ENCODE measurements at regions not wholly inside any gene's neighbourhood (a gene's known extent, or its start where the extent isn't known, plus 50 kb on each side); places are given as distances from the start of the nearest gene placed in this dataset.

- no peaks in the 10 kb centered on the region for H3K27me3 ChIP-seq
Observed at GRCh38 chr3:161559177-161559998, 62.8 kb downstream of the OTOL1 start.

DNA sequence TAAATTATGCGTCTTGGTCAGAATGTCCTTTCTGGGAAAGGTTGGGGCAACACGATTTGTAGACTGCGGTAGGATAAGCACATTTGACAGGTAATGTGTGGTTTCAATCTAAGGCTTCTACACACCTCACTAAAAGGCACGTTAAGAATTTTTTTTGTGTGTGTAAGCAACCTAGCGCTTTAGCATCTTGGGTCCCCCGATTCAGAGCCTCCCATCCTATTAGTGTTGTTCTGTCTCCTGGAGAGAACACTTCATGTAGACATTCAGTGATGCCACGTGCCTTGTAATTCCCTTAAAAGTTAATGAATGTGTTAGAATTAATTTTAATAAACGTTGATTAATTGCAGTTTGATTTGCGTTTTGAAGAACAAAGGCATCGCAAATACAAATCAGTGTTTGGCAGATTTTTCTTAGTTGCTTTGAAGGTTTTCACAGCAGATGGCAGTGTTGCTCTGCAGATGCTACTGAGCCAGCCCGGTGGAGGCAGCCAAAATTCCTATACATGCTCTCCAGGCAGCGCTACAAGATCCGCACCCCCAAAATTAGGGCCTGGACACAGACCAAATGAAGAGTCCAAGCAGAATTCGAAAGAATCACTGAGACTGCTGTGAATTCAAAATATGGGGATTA is 63.5 kb downstream of the OTOL1 start:
- no peaks in the 10 kb centered on the region for H3K27me3 ChIP-seq
- no peaks in the 10 kb centered on the region for H3K9me3 ChIP-seq
- no peaks in the 10 kb centered on the region for H3K36me3 ChIP-seq
- peak in 2 of 3 experiments; percentile 31 to 46 for TF ChIP-seq CTCF (IDR thresholded peaks at IDR 0.05)
- H3K4me3 ChIP-seq = no peak overlapping the region
- no peak for DNase-seq (ENCODE audit: low spot score in 2 of 2)
- H3K4me1 ChIP-seq = no peaks in the 10 kb centered on the region
- no peak overlapping the region for H3K27ac ChIP-seq
- intact Hi-C loops (cut with DNase I) = no loop called here

More at GRCh38 chr3:161559177-161559998, 62.8 kb downstream of the OTOL1 start:
- peak in 2 of 3 experiments; percentile 44 to 60 for TF ChIP-seq CTCF (IDR thresholded peaks at IDR 0.05)
- H3K4me3 ChIP-seq = no peak overlapping the region
- H3K9me3 ChIP-seq = no peaks in the 10 kb centered on the region
- H3K27ac ChIP-seq = no peak overlapping the region
- H3K36me3 ChIP-seq = no peaks in the 10 kb centered on the region
- DNase-seq (ENCODE audit: low spot score in 2 of 2) = no peak
- intact Hi-C loops (cut with DNase I) = no loop called here
- no peaks in the 10 kb centered on the region for H3K4me1 ChIP-seq

DNA sequence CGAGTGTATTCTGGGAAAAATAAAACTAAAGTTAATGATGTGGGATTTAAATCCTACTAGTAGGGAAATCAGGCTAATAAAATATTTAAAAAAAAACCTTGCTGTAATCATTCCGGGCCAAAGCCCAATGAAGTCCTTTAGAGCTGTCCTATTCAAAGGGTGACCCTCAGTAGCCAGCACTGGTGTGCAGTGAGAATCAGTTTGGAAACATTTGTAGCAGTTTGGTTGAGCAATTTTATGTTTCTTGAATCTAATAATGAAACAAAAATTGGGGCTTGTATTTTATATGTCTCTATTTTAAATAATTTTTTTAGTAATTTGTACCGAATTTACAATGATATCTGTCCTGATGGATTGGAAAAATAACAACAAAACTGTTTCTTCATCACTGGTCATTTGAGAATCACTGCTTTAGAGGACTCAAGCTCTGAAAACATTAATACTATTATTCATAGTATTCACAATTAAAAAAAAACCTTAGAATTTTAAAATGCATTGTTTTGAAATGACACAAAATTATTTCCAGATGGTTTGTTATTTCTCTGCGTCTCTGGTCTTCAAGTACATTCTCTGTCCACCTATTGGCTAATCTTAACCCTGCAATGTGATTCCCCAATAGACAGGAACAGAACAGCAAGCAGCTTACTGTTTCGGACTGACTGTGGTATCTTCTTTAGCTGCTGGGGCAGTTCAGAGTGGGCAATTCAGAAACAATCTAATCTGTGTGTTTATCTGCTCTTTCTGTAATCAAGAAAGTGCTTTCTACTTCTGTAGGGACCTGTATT is 71.2 kb downstream of the OTOL1 start:
- Histone ChIP-seq H3K36me3 (no peaks in the 10 kb centered on the region), H3K4me1 (no peaks in the 10 kb centered on the region), H3K27me3 (no peaks in the 10 kb centered on the region), H3K27ac (no peak overlapping the region), H3K9me3 (no peaks in the 10 kb centered on the region), H3K4me3 (no peak overlapping the region)
- TF ChIP-seq CTCF (IDR thresholded peaks at IDR 0.05) = no peak
- DNase-seq (ENCODE audit: low spot score in 2 of 2) = no peak
- intact Hi-C loops (cut with DNase I) = no loop called here

GRCh38 chr3:161568671-161569070 is 72.1 kb downstream of the OTOL1 start:
- no peak for DNase-seq (ENCODE audit: low spot score in 2 of 2)

More at GRCh38 chr3:161568671-161569070, 72.1 kb downstream of the OTOL1 start:
- no peak overlapping the region for H3K27ac ChIP-seq
- TF ChIP-seq CTCF (IDR thresholded peaks at IDR 0.05) = no peak
- no peaks in the 10 kb centered on the region for H3K4me1 ChIP-seq
- intact Hi-C loops (cut with DNase I) = no loop called here
- H3K9me3 ChIP-seq = no peaks in the 10 kb centered on the region
- H3K36me3 ChIP-seq = no peaks in the 10 kb centered on the region
- H3K27me3 ChIP-seq = no peaks in the 10 kb centered on the region
- no peak overlapping the region for H3K4me3 ChIP-seq
